Activated CD4-positive, alpha-beta T cell treated with anti-CD3 and anti-CD28 coated beads, Interleukin-2, amount 50 U/mL, for 4 hours (primary cell): ENCODE measurements at regions not wholly inside any gene's neighbourhood (a gene's known extent, or its start where the extent isn't known, plus 50 kb on each side); places are given as distances from the start of the nearest gene placed in this dataset.

ENCODE experiments used
- DNase-seq, 2 experiments: peaks; one replicate each; pipeline ENCODE4 v3.0.0-alpha.2; 2020

- DNase-seq: no peak
These were observed 278.7 kb upstream of the ZNF521 start for GRCh38 chr18:25630682-25631081.

GRCh38 chr18:25621682-25622081 is 269.7 kb upstream of the ZNF521 start:
- no peak for DNase-seq

DNA sequence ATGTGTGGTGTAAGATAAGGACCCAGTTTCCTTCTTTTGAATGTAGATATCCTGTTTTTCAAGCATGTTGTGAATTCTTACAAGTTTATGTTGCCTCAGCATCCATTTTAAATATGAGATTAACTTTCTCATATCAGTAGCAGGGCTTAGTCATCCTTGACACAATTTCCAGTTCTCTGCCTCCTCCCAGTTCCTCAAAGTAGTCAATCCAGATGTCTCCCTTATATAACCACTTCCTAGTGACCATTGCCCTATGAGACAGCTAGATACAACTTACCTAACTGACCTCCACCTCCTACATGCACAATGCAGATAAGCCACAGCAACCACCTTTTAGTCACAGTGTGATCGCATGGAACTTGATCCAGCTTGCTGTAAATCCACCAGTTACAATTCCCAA is 269.2 kb upstream of the ZNF521 start:
- no peak for DNase-seq

- DNase-seq: no peak
These were observed 262.2 kb upstream of the ZNF521 start for GRCh38 chr18:25614168-25614567.

DNA sequence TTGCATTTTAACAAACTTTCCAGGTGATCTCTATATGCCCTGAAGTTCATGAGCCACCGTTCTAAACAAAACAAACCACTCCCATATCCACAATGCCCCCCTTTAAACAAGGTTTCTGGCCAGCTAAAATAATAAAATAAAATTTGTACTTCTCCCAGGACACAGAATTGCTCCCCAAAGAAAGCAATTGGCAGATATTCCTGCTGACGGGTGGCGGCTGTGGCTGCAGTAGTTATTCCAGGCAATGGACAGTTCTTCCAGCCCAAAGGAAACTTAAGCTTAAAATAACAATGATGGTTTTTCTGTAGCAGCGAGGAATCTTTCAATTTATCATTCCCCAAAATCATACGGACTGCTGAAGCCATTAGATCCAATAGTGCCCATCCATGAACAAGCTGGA is 260.5 kb upstream of the ZNF521 start:
- no peak for DNase-seq

GRCh38 chr18:25608091-25608490 is 256.1 kb upstream of the ZNF521 start:
- DNase-seq: no peak

DNA sequence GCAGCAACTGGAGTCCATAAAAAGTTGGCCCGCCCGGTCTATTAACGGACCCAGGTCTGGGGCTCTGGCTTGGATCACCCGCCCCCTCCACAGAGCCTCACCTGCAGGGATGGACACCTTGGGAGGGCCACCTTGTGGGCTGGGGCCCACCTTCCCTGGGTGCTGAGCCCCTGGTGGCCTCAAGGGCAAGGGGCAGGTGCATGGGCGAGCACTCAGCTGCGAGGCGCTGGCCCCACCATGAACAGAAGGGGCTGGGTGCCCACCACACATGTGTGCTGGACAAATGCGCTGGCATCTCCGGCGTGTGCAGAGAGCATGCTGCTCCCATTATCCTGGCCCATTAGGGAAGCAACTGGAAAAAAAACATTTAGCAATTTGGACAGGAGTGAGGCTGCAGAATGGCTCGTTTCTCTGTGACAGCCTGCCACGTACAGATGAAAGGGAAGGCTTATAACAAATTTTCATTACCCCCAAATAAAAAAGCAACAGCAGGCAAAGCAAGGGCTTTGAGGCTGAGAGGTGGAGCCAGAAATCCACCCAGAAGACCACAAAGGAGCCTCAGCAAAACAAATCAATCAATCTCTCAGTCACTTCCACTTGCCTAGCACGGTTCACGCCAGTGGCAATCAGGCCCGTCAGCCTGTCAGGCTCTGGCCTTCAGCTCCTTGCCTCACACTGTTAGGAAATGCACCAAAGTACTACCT is 253.1 kb upstream of the ZNF521 start:
- DNase-seq: no peak

DNA sequence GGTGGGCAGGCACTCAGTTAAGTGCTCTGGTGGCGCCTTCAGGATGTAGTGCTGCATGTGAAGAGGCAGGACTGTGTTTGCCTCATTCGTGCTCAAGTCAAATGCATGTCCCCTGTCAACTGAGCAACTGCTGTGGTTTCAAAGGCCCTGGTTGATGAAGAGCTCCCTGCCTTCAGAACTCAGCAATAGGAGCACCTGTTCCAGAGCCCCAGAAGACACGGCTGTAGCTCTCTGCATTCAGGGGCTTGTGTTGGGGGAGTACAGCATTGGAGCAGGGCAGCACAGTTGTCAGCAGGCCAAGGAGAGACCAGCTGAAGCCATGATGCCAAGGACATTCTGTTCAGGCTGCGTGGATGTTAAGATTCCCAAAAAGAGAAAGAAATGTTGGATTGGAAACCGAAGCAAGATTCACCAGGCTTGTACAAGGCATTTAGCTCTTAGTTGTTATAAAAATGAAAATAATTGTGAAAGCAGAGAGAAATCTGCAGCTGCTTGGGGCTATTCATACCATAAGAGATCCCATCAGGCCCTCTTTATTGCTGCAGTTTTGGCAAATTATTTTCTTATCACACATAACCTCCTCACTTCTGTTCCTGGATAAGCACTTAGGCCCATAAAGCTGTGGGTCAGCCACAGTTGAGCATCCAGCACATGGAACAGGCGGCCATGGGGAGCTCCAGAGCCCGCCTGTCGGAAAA is 252.4 kb upstream of the ZNF521 start:
- DNase-seq: no peak

DNA sequence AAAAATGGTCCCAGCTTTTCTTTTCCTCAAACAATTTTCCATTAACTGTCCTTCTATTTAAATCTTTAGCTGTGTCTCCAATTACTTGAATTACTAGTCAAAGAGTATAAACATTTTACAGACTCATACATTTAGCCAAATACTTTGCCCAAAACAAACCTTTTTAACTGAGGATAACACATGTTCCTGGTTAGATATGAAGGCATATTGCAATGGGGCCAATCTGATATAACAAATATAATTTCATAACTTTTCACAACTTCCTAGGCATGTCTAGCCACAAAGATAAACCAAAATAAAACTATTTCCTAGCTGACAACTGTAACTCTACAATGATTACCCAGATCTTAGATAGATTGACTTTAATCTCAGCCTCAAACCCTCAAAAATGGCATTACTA is 247.5 kb upstream of the ZNF521 start:
- DNase-seq: no peak

GRCh38 chr18:25597476-25597875 is 245.5 kb upstream of the ZNF521 start:
- DNase-seq: no peak

GRCh38 chr18:25595274-25596060 is 243.5 kb upstream of the ZNF521 start:
- no peak for DNase-seq

GRCh38 chr18:25594351-25594750 is 242.4 kb upstream of the ZNF521 start:
- no peak for DNase-seq

DNA sequence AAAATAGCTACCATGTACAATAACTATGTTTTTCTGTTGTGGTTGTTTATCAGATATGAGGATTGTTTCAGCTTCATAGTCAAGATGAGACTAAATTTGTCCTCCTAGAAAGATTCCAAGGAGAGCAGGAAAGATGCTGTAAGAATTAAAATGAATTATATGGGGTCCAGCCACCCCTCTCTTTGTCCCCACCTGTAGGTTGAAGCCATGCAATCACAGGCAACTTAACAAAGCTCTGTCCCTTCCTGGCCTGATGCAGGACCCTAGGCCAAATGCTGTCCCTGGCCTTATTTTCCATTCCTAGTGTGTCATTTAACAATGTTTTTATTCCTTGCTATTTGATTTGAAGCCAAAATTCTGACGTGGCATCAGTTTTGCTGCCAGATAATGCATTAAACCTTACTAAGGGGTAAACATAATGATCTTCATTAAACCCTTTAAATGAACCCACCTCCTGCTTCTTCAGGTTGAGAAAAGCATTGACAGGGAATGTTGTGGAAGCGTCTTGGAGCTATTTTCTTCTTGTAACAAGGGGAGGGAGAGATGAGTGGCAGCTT is 240.9 kb upstream of the ZNF521 start:
- no peak for DNase-seq

- no peak for DNase-seq
These were observed 238.5 kb upstream of the ZNF521 start for GRCh38 chr18:25590456-25590855.

GRCh38 chr18:25587545-25587944 is 235.6 kb upstream of the ZNF521 start:
- no peak for DNase-seq

- DNase-seq: no peak
These were observed 217.0 kb upstream of the ZNF521 start for GRCh38 chr18:25568986-25569385.

- no peak for DNase-seq
These were observed 212.1 kb upstream of the ZNF521 start for GRCh38 chr18:25563816-25564683.

DNA sequence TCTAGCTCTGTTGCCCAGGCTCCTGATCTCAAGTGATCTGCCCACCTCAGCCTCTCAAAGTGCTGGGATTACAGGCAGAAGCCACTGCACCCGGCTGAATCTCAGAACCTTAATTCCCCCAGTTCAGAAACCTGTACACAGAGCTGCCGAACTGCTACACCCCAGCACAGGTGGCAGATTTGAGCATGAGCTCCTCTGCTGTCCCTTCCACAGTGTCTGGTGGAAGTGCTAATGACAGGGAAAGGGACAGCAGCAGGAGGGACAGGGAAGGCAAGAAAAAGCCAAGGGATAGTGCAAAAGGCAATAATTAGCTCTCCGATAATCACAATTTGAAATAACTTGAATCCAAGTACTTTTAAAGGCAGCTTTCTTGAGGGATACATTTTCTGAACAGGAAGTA is 211.4 kb upstream of the ZNF521 start:
- no peak for DNase-seq

GRCh38 chr18:25561918-25562317 is 210.0 kb upstream of the ZNF521 start:
- DNase-seq: no peak

- DNase-seq: no peak
These were observed 208.4 kb upstream of the ZNF521 start for GRCh38 chr18:25560369-25560768.

DNA sequence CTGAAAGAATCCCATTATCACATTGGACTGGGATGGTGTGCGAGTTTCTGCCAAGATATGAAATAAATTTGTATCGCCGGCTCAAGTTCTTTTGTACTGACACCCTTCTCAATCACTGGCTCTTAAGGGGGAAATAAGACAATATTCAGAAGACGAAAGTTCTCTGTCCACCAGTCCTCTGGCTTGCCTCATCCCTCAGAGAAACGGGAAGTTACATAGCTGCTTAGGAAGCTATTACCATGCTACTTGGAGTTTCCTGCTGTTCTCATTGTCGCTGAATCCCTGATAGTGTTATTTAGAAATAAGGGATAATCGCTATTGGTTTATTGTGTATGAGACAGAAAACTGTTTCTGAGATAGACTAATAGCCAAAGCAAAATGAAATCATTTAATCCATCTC is 205.0 kb upstream of the ZNF521 start:
- no peak for DNase-seq

- no peak for DNase-seq
These were observed 201.8 kb upstream of the ZNF521 start for GRCh38 chr18:25553631-25554263.
